ENCODE measurements at regions not wholly inside any gene's neighbourhood (a gene's known extent, or its start where the extent isn't known, plus 50 kb on each side); places are given as distances from the start of the nearest gene placed in this dataset.

DNA sequence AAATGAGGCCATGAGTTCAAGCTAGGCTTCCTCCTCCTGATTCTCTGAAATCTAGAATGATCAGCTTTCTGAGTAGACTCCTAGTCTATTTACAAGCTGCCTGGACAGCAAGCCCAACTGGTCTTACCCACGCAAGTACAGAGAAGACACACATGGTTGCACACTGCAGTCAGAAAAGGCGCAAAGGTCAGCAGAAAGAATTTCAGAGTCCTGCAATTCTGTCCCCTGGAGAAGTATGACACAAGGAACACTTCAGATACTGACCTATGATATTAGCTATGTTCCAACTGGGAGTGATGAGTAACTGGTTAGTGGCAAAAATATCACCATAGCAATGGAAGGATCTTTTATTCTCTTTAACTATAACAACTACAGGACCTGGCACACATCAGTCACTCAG lies 336.1 kb upstream of the PKDCC start:
- Histone ChIP-seq H3K9me2 (ENCODE audit: insufficient read depth) (no peaks in the 10 kb centered on the region), H4K20me1 (ENCODE audit: insufficient read depth) (no peaks in the 10 kb centered on the region), H3K9me3 (ENCODE audit: insufficient read depth, low read depth) (no peaks in the 10 kb centered on the region; the same call in 1 of the 2 replicates), H3F3A (ENCODE audit: insufficient read depth, low read depth) (no peaks in the 10 kb centered on the region), H3K79me2 (ENCODE audit: low read depth) (no peaks in the 10 kb centered on the region), H3K27ac (no peak overlapping the region), H3K27me3 (ENCODE audit: insufficient read depth, low read depth) (no peaks in the 10 kb centered on the region), H2AFZ (no peak overlapping the region), H3K4me1 (replicated peaks; ENCODE audit: insufficient read depth) (0 out of 2 replicates have a peak, but pooled peaks cover 5% of the 10 kb centered on the region), H3K4me2 (no peak overlapping the region), H3K36me3 (ENCODE audit: low read depth) (no peaks in the 10 kb centered on the region), H3K4me3 (no peak overlapping the region)
- POLR2A ChIA-PET (ENCODE audit: unreplicated experiment) = no interaction called here
- BruUV-seq (replicated peaks) = no TSS peak
- DNase-seq = no peak
- TF ChIP-seq, protein P1, sequence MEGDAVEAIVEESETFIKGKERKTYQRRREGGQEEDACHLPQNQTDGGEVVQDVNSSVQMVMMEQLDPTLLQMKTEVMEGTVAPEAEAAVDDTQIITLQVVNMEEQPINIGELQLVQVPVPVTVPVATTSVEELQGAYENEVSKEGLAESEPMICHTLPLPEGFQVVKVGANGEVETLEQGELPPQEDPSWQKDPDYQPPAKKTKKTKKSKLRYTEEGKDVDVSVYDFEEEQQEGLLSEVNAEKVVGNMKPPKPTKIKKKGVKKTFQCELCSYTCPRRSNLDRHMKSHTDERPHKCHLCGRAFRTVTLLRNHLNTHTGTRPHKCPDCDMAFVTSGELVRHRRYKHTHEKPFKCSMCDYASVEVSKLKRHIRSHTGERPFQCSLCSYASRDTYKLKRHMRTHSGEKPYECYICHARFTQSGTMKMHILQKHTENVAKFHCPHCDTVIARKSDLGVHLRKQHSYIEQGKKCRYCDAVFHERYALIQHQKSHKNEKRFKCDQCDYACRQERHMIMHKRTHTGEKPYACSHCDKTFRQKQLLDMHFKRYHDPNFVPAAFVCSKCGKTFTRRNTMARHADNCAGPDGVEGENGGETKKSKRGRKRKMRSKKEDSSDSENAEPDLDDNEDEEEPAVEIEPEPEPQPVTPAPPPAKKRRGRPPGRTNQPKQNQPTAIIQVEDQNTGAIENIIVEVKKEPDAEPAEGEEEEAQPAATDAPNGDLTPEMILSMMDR (conservative IDR thresholded peaks at IDR 0.05) = no peak
- no peak for TF ChIP-seq EZH2 (IDR thresholded peaks at IDR 0.05; ENCODE audit: low read depth)
- CTCF ChIA-PET = no interaction called here
- intact Hi-C loops (cut with micrococcal nuclease; ENCODE audit: unreplicated experiment) = no loop called here

DNA sequence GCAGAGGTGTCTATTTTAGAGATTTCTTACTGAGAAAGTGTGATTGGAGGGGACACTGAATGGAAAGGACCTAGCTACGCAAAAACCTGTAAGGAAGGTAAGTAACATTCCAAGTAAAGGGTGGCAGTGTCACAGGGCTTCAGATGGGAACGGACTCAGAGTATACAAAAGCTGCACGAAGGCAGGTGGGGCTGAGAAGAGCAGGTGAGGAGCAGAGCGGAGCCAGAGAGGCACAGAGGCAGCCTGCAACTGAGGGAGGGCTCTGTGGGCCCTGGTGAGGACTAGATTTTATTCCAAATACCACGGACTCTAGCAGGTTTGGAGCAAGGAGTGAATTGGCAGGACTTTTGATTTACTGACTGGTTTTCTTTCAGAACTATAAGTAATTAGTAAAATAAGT lies 331.3 kb upstream of the PKDCC start:
- H3K9me2 ChIP-seq (ENCODE audit: insufficient read depth) = no peaks in the 10 kb centered on the region
- ChIA-PET POLR2A (ENCODE audit: unreplicated experiment) (no interaction called here), CTCF (no interaction called here)
- intact Hi-C loops (cut with micrococcal nuclease; ENCODE audit: unreplicated experiment) = no loop called here
- H3K4me2 ChIP-seq = no peak overlapping the region
- no peaks in the 10 kb centered on the region for H3K36me3 ChIP-seq (ENCODE audit: low read depth)
- H4K20me1 ChIP-seq (ENCODE audit: insufficient read depth) = no peaks in the 10 kb centered on the region
- H2AFZ ChIP-seq = no peak overlapping the region
- TF ChIP-seq, protein P1 (conservative IDR thresholded peaks at IDR 0.05) = no peak
- no peak for TF ChIP-seq EZH2 (IDR thresholded peaks at IDR 0.05; ENCODE audit: low read depth)
- 0 out of 2 replicates have a peak, but pooled peaks cover 5% of the 10 kb centered on the region for H3K4me1 ChIP-seq (replicated peaks; ENCODE audit: insufficient read depth)
- no peaks in the 10 kb centered on the region; the same call in 1 of the 2 replicates for H3K9me3 ChIP-seq (ENCODE audit: insufficient read depth, low read depth)
- H3F3A ChIP-seq (ENCODE audit: insufficient read depth, low read depth) = no peaks in the 10 kb centered on the region
- no peaks in the 10 kb centered on the region for H3K79me2 ChIP-seq (ENCODE audit: low read depth)
- no peak overlapping the region for H3K4me3 ChIP-seq
- no peaks in the 10 kb centered on the region for H3K27me3 ChIP-seq (ENCODE audit: insufficient read depth, low read depth)
- BruUV-seq (replicated peaks) = no TSS peak
- H3K27ac ChIP-seq = no peak overlapping the region
- no peak for DNase-seq

DNA sequence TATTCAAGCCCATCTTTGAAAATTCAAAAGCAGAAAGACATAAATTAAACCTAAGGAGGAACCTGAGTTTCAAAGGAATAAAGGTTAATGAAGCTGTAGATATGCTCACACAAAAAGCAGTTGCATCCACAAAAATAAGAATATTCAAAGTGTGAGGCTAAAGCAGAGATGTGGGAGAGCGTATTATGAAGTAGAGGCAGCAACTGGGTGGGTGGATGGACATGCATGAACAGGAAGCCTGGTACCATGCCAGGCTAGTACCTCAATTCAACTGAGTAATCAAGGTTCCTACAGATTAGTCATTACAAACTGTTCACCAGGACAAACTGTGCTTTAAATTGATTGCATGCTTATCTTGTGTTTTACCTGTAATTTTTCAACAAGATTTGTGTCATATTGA lies 330.0 kb upstream of the PKDCC start:
- intact Hi-C loops (cut with micrococcal nuclease; ENCODE audit: unreplicated experiment) = no loop called here
- Histone ChIP-seq H3K9me2 (ENCODE audit: insufficient read depth) (no peaks in the 10 kb centered on the region), H2AFZ (no peak overlapping the region), H3K4me1 (replicated peaks; ENCODE audit: insufficient read depth) (0 out of 2 replicates have a peak, but pooled peaks cover 5% of the 10 kb centered on the region), H3K9me3 (ENCODE audit: insufficient read depth, low read depth) (no peaks in the 10 kb centered on the region), H3K36me3 (ENCODE audit: low read depth) (no peaks in the 10 kb centered on the region), H3K79me2 (ENCODE audit: low read depth) (no peaks in the 10 kb centered on the region), H3K4me2 (no peak overlapping the region), H3F3A (ENCODE audit: insufficient read depth, low read depth) (no peaks in the 10 kb centered on the region), H3K27ac (no peak overlapping the region), H3K27me3 (ENCODE audit: insufficient read depth, low read depth) (no peaks in the 10 kb centered on the region), H3K4me3 (no peak overlapping the region), H4K20me1 (ENCODE audit: insufficient read depth) (no peaks in the 10 kb centered on the region)
- ChIA-PET CTCF (no interaction called here), POLR2A (ENCODE audit: unreplicated experiment) (no interaction called here)
- DNase-seq = no peak
- no TSS peak for BruUV-seq (replicated peaks)
- TF ChIP-seq, protein P1 (conservative IDR thresholded peaks at IDR 0.05) = no peak
- TF ChIP-seq EZH2 (IDR thresholded peaks at IDR 0.05; ENCODE audit: low read depth) = no peak

All from PC-9 (cell line).